ENCODE measurements at regions not wholly inside any gene's neighbourhood (a gene's known extent, or its start where the extent isn't known, plus 50 kb on each side); places are given as distances from the start of the nearest gene placed in this dataset.
"Not testable (repeated sequence)": the region's sequence is repeated elsewhere in the genome, so short reads cannot be mapped to it uniquely, and the experiment has no call there.

DNA sequence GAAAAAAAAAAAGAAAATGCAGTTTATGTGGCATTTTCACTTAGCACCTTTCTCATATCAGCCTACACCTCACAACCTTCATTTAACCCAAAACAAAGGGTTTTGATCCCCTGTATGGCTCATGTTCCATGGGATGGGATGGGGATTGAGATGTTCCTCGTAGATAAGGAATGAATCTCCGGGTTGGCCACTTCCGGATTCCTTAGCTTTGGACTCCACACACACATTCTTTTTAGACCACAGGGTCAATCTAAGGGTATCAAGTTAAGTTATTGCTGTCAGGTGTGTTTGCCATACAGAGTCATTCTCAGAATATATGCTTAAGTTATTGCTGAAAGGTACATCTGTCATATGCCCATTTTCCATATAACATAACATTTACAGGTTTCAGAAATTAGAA lies 301.4 kb upstream of the TGFBR2 start:
- no peak for FAIRE-seq

DNA sequence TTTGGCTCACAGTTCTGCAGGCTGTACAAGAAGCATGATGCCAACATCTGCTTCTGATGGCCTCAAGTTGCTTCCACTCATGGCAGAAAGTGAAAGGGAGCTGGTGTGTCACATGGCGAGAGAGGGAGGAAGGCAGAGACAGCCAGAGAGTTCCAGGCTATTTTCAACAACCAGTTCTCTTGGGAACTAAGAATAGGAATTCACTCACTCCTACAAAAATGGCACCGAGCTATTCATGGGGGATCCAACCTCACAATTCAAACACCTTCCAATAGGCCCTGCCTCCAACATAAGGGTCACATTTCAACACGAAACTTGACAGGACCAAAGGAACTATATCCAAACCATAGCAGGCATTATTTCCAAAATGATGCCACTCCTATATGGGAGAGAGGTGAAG lies 299.5 kb upstream of the TGFBR2 start:
- no peak for FAIRE-seq

DNA sequence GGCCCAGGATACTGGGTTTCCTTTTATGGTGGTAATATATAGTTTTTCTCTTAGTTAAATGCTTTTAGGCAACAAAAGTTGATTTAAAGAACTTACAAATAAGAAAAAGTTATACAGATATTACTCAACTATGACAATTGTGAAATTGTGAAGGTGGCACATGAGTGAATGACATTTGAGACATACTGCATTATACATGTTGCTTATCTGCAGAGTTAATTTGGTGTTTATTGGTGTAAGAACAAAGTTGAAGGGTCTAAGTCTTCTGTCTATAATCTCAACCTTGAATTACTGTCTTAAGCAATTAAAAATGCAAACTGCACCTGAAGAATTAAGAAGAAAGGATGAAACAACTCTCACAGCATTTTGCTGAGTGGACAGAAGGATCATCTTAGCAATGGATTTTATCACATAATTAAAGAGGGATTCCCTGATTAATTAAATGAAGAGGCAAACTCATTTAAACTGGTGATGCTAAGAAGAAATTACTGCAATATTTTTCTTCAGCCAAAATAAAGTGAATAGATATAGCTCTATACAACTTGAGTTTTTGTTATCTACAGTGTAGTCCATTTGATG lies 298.9 kb upstream of the TGFBR2 start:
- no peak for FAIRE-seq

DNA sequence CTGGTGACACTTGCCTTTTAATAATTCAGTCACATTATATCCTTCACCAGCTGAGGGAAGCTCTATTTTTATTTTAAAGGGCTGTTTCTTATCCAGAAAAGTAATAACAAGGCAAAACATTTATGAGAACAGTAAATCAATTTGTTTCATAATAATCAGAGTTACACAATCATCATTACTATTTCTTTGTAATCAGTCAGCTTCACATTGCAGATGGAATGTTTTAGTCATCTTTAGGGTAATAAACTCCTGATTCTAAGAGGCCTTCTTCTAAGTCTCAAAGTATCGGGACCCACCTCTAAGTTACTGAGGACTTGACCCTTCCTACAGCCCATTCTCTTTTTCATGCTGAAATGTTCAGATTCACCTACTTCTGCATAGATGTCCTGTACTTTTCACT lies 298.3 kb upstream of the TGFBR2 start:
- no peak for FAIRE-seq

GRCh38 chr3:30309961-30310954 lies 296.1 kb upstream of the TGFBR2 start:
- FAIRE-seq: no peak

- FAIRE-seq: no peak
Observed at GRCh38 chr3:30311781-30312180, 294.6 kb upstream of the TGFBR2 start.

- no peak for FAIRE-seq
Observed at GRCh38 chr3:30313840-30314239, 292.6 kb upstream of the TGFBR2 start.

DNA sequence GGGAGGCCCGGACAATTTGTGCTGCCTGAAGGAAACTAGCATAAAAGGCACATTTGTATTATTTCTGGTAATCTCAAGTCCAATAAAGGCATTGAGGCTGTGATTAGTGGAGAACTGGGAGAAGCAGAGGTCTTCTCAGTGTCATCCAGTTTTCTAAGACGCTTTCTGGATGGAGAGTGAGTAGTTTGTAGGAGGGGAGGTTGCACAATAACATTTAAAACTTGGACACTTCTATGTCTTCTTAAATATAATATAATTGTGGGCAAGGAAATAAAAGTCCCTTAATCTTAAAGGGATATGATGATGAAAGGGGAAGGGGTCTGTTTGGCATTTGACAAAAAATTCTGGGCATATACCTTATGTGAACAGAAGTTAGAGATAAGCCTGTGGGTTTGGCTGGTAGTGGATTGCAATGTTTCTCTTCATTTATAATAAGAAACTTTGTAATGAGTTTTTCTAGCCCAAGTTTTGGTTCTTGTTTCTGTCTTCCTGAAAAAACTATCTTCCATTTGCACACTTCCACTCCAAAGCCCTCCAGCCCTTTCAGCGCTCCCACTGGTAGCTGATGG lies 291.6 kb upstream of the TGFBR2 start:
- FAIRE-seq: no peak

DNA sequence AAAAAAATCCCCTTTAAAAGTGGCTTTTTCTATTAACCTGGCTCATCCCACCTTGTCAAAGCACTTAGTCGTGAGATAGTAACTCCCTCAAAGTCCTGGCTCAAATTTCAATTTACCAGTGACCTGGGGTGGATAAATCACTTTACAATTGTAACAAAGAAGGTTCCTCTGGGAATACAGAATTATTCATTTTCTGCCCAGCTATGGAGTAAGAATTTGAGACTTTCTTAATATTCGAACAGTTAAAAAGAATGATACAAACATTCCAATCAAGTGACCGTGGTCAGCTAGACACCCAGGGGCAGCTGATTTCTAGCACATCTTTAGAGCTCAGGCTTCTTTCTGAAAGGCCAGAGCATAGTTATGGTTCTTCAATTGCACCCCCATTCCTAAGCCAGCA lies 291.0 kb upstream of the TGFBR2 start:
- FAIRE-seq: no peak

DNA sequence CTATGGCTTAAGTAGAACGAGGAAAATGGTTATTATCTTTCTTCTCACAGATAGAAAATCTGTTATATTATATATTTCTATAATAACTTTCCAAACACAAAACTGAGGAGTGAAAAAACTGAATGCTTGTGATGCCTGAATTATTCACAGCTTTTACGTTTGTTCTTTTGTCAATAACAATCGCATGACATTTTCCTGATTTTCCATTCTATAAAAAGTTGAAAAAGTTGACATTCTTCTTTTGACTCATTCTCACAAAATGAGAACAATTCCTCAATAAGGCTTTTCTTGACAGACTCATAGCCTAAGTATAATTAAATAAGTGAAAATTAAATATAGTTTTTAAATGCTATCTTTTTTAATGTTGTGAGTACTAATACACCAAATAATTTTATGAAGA lies 288.8 kb upstream of the TGFBR2 start:
- FAIRE-seq: no peak

GRCh38 chr3:30318110-30318509 lies 288.3 kb upstream of the TGFBR2 start:
- no peak for FAIRE-seq

DNA sequence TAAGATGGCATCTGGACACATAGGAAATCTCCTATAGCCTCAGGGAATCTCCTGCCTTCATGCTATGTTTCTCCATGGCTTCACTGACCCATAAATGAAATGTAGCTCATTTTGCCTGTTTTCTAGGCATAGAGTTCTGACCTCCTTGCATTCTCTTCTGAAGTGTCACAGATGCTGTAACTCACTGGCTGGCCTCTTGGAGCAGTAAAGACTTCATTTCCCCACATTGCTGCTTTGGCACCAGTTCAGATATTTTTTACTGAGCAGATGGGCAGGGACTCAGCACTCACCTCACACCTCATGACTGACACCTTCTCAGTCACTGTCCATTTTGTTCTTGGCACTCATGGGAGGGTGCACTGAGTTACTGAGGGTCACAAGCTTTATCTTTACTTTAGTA lies 286.7 kb upstream of the TGFBR2 start:
- FAIRE-seq: no peak

DNA sequence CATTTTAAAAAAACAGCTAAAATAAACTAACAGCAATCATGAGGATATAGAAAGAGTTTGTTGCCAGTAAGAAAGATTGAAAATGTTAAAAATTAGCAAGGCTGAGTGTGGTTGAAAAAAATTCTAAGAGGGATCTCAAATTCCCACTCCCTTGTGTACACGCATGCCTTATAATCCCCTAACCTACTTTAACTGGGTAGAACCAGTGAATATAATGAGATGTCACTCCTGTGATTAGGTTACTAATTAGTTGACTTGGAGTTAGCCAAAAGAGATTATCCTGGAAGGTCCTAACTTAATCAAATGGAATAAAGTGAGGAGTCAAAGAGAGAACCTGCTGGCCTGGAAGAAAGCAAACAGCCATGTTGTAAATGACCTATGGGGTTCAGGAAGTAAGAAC lies 286.0 kb upstream of the TGFBR2 start:
- no peak for FAIRE-seq

- FAIRE-seq: no peak
Observed at GRCh38 chr3:30321065-30321464, 285.3 kb upstream of the TGFBR2 start.

DNA sequence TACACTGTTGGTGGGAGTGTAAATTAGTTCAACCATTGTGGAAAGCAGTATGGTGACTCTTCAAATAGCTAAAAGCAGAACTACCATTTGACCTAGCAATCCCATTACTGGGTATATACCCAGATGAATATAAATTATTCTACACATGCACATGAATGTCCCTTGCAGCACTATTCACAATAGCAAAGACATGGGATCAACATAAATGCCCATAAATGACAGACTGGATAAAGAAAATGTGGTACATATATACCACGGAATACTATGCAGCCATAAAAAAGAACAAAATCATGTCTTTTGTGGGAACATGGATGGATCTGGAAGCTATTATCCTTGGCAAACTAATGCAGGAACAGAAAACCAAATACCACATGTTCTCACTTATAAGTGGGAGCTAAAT lies 282.8 kb upstream of the TGFBR2 start:
- not testable (repeated sequence) for FAIRE-seq

- no peak for FAIRE-seq
Observed at GRCh38 chr3:30324587-30324986, 281.8 kb upstream of the TGFBR2 start.

DNA sequence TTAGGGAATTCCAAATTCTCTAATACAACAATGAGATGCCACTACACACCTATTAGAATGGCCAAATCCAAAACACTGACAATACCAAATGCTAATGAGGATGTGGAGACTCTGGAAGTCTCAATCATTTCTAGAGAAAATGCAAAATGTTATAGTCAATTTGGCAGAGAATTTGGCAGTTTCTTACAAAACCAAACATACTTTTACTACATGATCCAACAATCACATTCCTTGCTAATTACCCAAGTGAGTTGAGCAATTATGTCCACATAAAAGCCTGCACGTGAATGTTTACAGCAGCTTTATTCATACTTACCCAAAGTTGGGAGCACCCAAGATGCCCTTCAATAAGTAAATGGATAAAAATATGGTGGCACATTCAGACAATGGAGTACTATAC lies 278.4 kb upstream of the TGFBR2 start:
- FAIRE-seq: not testable (repeated sequence)

DNA sequence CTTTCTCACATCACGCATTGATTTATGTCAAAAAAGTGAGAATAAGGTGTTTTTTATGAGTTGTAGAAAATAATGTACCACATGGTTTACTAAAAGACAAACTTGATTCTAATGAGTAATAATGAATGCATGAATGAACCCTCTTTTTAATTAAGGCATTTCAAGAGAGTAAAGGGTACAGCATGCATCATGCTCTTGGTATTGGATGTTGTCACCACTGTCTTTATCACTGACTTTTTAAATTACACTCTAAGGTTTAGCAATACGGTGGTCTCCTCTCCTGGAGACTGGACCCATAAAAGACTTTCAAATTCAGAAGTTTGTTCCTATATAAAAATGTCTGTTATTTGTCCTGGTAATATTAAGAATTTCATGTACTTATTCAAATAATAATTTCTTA lies 277.5 kb upstream of the TGFBR2 start:
- FAIRE-seq: peak; percentile 69

DNA sequence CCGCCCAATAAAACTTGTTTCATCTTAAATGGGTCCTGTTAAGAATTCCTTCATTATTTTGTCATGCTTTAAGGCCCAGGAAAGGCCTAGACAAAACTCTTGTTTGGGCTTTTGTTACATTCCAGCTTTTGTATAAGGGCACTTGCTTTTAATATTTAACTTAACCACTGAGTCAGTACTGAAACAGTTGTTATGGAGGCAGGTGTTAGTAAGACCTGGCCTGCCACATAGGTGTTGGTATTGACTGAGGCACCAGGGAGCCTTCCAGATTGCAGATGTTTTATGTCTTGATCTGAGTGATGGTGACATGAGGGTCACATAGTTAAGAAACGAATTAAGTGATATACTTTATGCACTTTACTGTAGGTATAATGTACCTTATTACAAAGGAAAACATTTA lies 274.9 kb upstream of the TGFBR2 start:
- no peak for FAIRE-seq

DNA sequence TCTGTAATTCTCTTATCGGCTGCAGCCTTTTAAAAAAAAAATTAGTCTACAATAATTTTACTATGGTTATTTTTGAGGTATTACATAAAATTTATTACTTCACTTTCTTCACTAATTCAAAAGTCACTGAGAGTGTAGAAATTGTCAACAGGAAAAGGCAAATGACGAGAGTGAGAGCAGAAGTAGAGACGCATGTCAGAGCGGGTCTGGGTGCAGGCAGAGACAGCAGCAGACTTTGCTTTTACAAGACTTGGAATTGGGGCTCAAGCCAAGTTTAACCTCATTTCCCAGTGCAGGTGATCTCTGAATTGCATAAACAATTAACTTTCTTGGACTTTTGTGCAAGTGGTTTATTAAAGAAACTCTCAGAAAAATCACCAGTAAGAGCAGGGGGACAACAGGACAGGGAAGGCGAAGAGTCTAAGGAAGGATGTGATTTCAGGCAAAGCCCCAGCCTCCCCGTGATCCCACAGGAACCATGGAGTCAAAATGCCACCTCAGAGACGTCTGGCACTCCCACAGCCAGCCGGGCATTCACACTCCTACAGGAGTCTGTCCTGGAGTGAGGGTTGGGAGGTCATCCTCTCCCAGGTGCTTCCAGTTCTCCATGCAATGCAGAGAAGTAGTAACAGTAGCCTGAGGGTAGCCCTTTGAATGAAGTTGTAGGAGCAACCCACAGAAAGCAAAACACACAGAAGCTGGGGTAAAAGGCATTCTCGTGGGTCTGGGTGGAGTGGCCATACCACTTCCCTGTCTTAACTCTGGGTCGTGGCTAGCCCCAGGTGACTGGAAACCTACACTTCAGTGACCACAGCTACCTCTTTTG lies 274.0 kb upstream of the TGFBR2 start:
- FAIRE-seq: no peak

GRCh38 chr3:30333143-30333542 lies 273.3 kb upstream of the TGFBR2 start:
- FAIRE-seq: no peak

GRCh38 chr3:30333903-30334302 lies 272.5 kb upstream of the TGFBR2 start:
- FAIRE-seq: no peak

DNA sequence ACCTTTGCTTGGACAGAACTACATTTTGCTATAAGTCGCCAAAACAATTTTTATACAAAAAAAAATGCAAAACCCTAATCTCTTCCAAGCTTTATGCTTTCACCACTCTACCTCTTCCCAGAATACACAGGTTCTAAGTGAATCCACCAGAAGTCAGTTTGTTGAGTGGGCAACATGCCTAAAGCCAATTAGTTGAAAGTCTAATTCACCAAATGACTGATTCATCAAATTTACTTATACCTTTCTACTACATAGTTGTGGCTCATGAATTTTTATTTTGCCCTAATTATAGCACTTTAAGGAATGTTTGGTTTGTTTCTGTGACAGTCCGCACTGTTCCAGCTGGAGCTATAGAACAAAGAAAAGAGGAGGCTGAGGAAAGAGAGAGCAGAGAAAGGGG lies 265.9 kb upstream of the TGFBR2 start:
- FAIRE-seq: no peak
